ENCODE measurements at regions not wholly inside any gene's neighbourhood (a gene's known extent, or its start where the extent isn't known, plus 50 kb on each side); places are given as distances from the start of the nearest gene placed in this dataset.

DNA sequence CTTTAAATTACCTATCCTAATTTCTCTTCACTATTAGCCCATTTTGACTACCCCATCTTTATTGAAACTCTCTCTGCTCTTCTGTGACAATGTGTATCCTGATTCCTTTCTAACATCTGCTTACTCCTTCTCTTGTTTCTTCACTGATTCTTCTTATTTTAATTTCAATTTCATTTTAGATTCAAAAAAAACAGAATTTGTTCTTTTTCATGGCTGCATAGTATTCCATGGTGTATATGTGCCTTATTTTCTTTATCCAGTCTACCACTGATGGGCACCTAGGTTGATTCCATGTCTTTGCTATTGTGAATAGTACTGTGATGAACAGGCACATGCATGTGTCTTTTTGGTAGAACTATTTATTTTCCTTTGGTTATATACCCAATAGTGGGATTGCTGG, 120.0 kb upstream of the VAMP7 start:
- no peak for TF ChIP-seq EZH2 (IDR thresholded peaks at IDR 0.05; ENCODE audit: low read length, missing control alignments)
- no peak for TF ChIP-seq CTCF (conservative IDR thresholded peaks at IDR 0.05 in 1 of 2, IDR thresholded peaks at IDR 0.05 in 1 of 2; ENCODE audit: low read depth in 1 of 2, low read length in 2 of 2)

All from fibroblast of lung (primary cell).